HK-2 (cell line): ENCODE measurements at regions not wholly inside any gene's neighbourhood (a gene's known extent, or its start where the extent isn't known, plus 50 kb on each side); places are given as distances from the start of the nearest gene placed in this dataset.
"Not testable (repeated sequence)": the region's sequence is repeated elsewhere in the genome, so short reads cannot be mapped to it uniquely, and the experiment has no call there.

Experiments used
- DNase-seq: peaks from one replicate; pipeline ENCODE4 v3.0.0-alpha.2; 2018; ENCODE audit not compliant: unreplicated experiment

DNA sequence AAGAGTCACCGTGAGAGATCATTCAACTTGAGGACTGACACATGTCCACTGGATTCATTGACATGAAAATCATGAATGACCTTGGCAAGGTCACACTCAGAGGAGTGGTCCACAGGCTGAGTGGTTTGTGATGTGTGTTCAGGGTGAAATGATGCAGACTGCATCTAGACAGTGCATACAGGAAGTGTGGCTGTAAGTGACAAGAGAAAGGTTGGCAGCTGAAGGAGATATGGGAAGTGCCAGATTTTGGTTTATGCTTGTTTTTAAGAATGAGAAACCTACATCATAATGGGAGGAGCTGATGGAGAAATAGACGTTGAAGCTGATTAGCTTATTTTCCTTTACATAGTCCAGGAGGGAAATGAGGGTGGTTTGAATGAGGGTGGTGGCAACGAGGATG, 64.8 kb upstream of the VIPR2 start:
- DNase-seq, result no peak

DNA sequence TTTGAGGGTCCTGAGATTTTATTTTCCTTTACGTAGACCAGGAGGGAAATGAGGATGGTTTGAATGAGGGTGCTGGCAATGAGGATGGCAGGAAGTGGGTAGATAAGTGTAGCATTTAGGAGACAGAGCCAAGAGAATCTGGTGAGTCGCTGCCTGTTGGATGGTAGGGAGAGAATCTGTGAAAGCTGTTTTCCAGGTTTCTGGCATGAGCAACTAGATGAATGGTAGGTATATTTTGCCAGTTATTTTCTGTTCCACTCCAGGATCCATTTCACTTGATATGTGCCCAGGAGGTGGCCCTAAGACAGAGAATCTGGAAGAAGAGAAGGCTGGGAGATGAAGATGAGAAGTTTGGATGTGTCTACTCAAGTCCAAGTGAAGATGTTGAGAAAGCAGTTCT, 63.3 kb upstream of the VIPR2 start:
- DNase-seq, result no peak

DNA sequence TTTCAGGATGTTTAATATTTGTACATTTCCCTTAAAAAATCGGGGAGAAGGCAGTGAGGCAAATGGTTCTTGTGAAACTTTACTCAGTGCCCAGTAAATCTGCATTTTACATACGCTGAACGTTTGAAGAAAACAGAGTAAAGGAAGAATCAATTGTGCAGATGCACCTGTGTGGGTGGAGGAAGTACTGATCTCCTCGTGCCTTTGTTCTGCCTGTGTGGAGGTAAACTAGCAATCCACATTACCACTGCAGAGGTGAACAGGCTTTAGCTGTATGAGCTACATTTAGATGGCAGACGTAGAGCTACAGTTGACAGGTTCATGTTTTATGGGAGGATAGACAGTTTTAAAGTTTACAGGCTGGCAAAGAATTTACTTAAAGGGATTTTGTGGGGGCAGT, 62.7 kb upstream of the VIPR2 start:
- DNase-seq, result no peak

DNA sequence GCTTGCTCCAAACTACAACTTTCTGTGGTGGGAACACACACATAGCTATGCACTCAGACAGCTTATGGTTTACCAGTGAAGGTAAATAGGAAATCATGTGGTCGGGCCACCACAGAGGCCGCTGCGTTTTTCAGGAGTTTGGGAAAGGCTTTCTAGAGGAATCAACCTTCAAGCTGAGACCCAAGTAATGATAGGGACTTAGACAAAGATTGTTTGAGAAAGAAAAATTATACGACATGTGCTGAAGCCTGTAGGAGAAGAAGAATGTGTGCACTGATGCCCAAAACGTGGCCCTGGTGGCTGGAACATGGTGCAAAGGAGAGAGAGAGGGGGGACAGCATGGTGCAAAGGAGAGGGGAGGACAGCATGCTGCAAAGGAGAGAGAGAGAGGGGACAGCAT, 61.2 kb upstream of the VIPR2 start:
- no peak for DNase-seq

DNA sequence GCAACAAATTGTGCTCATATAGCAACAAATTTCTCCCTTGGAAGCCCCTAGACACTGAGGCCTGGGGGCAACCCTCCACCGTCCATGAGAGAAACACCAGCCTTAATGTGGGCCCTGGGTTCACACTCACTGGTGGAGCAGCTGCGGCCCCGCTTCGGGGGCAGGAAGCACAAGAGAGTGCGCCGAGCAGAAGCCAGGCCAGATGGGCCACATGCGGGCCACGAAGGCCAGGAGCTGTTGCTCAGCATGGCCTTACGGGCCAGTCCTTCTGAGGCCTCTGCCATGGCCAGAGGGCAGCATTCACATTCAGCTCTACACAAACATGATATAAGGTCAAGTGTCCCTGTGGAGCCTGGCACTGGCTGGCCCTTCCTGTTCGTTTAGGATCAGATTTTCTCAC, 60.0 kb upstream of the VIPR2 start:
- no peak for DNase-seq

DNA sequence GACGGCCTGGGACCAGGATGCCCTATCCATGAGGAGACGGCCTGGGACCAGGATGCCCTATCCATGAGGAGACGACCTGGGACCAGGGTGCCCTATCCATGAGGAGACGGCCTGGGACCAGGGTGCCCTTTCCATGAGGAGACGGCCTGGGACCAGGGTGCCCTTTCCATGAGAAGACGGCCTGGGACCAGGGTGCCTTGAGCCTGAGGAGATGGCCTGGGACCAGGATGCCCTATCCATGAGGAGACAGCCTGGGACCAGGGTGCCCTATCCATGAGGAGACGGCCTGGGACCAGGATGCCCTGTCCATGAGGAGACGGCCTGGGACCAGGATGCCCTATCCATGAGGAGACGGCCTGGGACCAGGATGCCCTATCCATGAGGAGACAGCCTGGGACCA, 58.6 kb upstream of the VIPR2 start:
- not testable (repeated sequence) for DNase-seq

DNA sequence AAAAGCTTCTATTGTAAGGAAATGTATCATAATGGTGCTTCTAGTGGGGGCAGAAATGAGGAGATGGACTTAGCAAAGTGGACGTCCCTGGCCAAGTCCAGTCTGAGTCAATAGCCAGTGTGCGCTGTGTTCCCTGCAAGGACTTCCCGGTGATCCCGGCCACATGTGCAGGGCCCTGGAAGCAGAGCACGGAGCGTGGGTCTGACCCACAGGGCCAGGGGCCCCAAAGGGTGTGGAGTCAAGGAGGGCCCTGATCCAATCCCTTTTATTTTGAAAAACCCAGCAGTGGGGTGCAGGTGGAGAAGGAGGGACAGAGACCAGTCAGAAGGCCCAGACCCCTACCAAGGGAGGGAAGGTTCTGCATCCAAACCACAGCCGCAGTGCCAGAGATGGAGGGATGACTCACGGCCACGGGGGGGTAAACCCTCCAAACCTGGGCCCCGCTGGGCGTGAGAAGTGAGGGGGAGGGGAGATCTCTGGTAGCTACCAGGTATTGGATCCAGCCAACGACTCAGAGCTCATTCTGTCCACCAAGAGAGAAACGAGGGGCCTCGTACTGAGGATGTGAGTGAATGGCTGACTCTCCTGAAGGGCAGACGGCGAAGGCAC, 57.2 kb upstream of the VIPR2 start:
- DNase-seq, result no peak

DNA sequence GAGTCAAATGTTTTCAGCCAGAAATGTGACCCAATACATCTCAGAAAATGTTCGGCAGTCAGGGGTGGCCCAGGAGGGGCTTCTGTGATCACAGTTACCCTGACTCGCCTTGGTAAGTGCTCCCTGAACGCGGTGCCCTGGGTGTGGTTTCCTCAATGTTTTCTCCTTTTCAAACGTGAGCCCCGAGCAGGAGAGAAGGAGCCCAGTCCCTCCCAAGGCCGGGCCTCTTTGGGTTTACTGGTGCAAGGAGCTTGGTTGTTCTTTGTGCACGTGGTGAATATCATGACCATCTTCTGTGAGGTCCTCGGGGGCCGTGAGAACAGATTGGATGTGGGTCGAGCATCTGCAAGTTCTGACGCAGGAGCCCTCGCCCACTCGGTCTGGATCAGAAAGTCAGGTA, 55.8 kb upstream of the VIPR2 start:
- no peak for DNase-seq

DNA sequence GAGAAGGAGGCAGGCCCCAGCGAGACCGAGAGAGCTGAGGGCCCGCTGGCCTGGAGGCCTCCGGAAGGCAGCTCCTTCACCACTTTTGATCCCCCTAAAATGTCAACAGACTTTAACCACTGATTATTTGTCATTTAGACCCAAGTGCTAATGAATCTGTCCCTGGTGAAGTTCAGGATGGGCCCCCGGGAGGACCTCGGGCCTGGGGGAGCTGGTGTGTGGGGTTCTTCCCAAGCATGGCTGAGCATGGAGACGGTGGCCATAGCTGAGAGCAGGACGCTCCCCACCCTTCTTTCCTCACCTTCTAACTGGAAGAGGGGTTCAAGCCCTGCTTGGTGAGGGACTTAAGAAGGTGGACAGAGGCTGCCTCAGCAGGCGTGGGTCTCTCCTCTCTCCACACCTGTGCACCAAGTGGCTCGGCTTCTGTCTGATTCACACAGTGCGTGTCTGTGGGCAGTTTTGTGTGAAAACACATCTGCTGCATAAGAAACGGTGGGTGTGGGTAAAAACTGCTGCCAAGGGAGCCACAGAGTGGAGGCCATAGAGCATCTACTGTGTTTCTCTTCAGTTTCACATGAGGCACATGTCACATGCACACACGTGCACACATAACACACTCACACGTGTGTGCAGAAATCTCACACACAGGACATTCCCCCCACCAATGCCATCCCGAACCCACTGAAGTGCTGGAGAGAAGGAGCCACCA, 53.5 kb upstream of the VIPR2 start:
- no peak for DNase-seq

DNA sequence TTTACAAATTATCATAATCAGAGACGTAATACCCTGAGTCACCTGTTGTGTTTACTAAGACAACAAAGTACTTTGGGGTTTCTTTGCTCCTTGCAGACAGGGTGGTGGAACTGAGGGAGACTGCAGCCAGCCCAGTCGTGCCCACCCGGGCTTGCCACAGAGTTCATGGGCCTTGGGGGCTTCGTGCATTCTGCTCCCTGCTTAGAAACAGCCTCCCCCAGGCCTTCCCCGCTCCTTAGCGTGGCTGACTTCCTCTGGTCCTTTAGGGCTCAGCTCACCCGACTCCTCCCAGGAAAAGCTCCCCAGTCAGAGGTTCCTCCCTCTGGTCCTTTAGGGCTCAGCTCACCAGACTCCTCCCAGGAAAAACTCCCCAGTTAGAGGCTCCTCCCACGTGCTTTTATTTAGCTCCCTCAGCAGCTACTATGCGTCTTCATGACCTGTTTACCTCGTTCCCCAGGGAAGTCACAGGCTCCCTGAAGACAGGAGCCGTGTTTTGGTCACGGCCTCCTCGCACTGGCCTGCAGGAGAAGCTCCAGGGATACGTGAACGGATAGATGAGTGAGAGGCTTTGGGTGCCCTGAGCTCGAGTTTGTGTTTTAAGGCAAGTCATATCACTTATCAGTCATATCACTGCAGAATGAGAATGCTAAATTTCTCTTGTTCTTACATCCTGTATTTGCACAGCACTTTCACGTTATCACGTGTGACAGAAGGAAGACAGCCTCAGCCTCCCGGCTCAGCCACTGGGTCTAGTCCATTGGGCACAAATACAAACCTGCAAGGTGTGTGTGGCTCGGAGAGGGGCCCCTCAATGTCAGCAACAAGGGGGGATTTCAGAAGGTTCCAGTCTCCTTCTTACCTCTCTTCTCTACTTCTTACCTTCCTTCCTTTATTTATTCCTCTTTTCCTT, 52.7 kb upstream of the VIPR2 start:
- DNase-seq, result peak; percentile 10

DNA sequence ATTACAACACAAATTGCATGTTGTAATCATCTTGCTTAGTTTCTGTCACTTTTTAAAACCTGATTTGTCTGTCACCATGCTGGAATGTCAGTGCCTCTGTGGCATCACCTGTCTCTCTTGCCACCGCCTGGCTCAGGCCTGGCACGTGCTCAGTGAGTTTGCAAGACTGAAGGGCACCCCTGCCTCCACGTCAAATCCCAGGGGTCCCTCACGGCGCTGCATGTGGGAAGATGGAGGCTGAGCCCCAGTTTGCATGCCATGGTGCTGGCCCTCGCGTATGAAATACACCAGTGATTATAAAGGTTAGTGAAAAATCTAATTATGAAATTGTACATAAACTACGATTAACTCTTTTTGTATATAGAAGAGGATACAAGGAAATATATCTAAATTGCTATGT, 51.9 kb upstream of the VIPR2 start:
- DNase-seq, result no peak

DNA sequence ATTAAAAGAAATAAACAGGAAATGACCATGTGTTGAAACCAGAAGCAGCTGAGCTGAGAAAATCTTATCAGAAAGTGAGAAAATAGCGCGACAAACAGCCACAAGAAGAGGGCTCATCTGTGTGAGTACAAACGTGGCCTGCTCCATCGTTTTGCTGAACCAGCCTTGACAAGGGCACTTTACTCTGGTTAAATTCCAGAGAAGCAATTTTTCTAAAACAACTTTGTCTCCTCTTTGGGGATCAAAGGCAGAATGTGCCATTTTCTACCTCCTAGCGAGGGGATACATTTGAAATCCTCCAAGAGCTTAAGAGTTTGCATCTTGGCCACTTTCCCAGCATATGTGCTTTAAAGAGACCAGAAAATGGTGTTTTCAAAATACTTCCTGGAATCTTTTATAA, 51.3 kb upstream of the VIPR2 start:
- DNase-seq, result no peak
